ENCODE measurements at regions not wholly inside any gene's neighbourhood (a gene's known extent, or its start where the extent isn't known, plus 50 kb on each side); places are given as distances from the start of the nearest gene placed in this dataset.

DNA sequence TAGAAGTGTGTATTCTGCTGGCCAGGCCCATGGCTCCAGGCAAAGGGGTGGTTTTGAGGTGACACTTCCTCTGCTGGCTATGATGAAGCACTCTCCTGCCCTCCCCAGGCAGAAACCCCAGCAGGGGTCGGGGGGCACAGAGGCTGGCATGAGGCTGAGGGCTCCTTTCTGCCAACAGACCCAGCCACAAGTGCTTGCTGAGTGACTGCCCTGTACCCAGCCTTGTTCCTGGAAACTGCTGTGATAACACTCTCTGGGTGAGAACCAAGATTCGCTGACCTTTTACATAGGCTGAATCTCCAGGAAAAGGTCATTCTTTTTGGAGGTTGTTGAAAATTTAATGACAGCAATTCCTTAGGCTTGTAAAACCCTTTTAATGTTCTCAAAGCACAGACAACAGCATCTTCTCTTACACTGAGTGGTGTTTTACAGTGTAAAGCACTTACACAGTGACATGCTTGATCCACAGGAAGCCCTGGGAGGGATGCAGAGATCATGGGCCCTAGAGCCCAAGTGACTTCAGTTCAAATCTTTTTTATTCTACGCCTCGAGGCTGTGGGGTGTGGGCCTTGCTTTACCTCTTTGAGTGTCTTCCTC, 155.5 kb upstream of the FGGY start:
- intact Hi-C loops (cut with micrococcal nuclease), result loop anchor here (10.0 kb wide), 1 partner anchor 357 kb away; the partner anchor contains the start of gene JUN
- ATAC-seq, result peak; percentile 84
- DNase-seq, result peak; percentile 75

DNA sequence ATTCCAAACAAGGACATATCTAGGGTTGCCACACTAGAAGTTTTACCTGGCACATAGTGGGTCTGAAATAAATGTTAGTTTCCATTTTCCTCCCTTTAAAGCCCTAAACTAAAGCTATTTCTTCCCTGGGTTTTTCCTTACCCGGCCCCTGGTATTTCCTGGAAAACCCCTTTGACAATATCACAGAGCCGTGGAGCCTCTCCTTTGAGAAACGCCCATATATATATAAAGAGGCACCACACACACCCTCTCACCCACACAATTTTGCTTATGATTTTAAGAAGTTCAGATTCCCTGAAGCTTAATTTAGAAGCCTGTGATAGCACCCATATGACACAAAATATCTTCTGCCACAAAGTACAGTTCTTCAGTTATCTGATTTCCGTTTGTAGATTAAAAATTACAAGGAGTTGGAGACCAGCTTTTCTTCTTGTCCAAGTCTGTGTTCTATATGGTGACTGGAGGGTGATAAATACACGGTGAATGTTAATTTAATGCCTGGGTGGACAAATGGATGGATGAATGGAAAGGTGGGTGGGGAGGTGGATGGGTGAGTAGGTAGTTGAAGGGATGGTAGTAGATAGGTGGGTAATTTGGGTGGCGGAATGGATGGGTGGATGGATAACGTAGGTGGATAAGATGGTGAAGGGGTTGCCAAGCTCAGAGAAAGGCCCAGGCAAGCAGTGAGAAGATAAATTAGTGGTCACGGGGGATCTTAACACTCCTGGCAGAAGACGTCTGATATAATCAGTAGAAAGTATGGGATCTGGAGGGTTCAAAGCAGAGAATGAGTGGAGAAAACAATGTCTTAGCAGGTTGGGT, 154.4 kb upstream of the FGGY start:
- intact Hi-C loops (cut with micrococcal nuclease), result loop anchor here (10.0 kb wide), 1 partner anchor 358 kb away; the partner anchor contains the start of gene JUN
- DNase-seq (no peak), ATAC-seq (no peak)

- DNase-seq, result no peak
- ATAC-seq, result peak; percentile 6
- intact Hi-C loops (cut with micrococcal nuclease), result loop anchor here (10.0 kb wide), 1 partner anchor 358 kb away; the partner anchor contains the start of gene JUN
Measured at GRCh38 chr1:59143133-59143487, 153.8 kb upstream of the FGGY start.

GRCh38 chr1:59143811-59144210, 153.1 kb upstream of the FGGY start:
- ATAC-seq (no peak), DNase-seq (no peak)
- intact Hi-C loops (cut with micrococcal nuclease), result loop anchor here (10.0 kb wide), 1 partner anchor 359 kb away; the partner anchor contains the start of gene JUN

- intact Hi-C loops (cut with micrococcal nuclease), result loop anchor here (10.0 kb wide), 1 partner anchor 360 kb away; the partner anchor contains the start of gene JUN
- DNase-seq (no peak), ATAC-seq (no peak)
Measured at GRCh38 chr1:59144959-59145358, 151.9 kb upstream of the FGGY start.

- no peak for ATAC-seq
Measured at GRCh38 chr1:59146056-59146455, 150.8 kb upstream of the FGGY start.

DNA sequence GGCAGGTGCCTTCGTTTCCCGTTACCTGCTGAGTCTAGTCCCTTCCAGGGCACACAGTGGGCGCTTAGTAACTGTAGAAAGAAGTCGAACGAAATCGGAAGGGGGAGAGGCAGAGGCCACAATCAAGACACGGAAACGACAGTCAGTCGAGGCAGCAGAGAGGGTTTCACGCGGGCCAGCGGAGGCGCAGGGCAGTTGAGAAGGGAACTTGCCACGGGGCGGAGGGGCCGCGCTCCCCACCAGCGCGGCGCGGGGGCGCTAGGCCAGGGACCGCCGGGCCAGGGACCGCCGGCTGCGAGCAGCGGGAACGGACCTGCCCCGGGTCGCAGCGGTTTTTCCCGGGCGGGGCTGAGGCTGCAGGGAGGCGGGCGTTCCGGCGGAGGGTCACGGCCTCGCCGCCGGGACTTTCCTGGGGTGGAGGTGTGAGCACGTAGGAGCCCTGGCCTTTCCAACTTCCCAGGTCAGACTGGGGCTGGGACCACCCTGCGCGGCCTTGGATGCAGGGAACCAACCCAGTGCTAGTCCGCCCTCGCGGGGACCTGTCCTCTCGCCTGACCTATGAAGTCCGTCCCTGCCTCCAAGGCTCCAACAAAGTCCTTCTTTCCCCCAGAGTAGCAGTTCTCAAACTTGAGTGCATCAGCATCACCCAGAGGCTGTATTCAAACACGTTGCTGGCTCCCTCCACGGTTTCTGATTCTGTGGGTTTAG, 150.1 kb upstream of the FGGY start:
- intact Hi-C loops (cut with micrococcal nuclease), result loop anchor here (10.0 kb wide), 1 partner anchor 362 kb away; the partner anchor contains the start of gene JUN
- peak; percentile 75 for DNase-seq
- ATAC-seq, result peak; percentile 48

More at GRCh38 chr1:59146056-59146455, 150.8 kb upstream of the FGGY start:
- DNase-seq, result no peak
- intact Hi-C loops (cut with micrococcal nuclease), result loop anchor here (10.0 kb wide), 1 partner anchor 361 kb away; the partner anchor contains the start of gene JUN

GRCh38 chr1:59149435-59149834, 147.5 kb upstream of the FGGY start:
- DNase-seq, result no peak
- intact Hi-C loops (cut with micrococcal nuclease), result loop anchor here (10.0 kb wide), 1 partner anchor 365 kb away; the partner anchor contains the start of gene JUN
- no peak for ATAC-seq

GRCh38 chr1:59150577-59151386, 146.1 kb upstream of the FGGY start:
- peak; percentile 85 for DNase-seq
- peak; percentile 96 for ATAC-seq
- intact Hi-C loops (cut with micrococcal nuclease), result loop anchor here (10.0 kb wide), 1 partner anchor 144 kb away; the partner anchor contains the start of gene FGGY

GRCh38 chr1:59151387-59151761, 145.5 kb upstream of the FGGY start:
- DNase-seq (no peak), ATAC-seq (no peak)
- intact Hi-C loops (cut with micrococcal nuclease), result loop anchor here (10.0 kb wide), 1 partner anchor 143 kb away; the partner anchor contains the start of gene FGGY

GRCh38 chr1:59151860-59152259, 145.0 kb upstream of the FGGY start:
- DNase-seq (no peak), ATAC-seq (no peak)
- intact Hi-C loops (cut with micrococcal nuclease), result loop anchor here (10.0 kb wide), 1 partner anchor 143 kb away; the partner anchor contains the start of gene FGGY

GRCh38 chr1:59152511-59152910, 144.4 kb upstream of the FGGY start:
- intact Hi-C loops (cut with micrococcal nuclease), result loop anchor here (10.0 kb wide), 1 partner anchor 142 kb away; the partner anchor contains the start of gene FGGY
- ATAC-seq (no peak), DNase-seq (no peak)

DNA sequence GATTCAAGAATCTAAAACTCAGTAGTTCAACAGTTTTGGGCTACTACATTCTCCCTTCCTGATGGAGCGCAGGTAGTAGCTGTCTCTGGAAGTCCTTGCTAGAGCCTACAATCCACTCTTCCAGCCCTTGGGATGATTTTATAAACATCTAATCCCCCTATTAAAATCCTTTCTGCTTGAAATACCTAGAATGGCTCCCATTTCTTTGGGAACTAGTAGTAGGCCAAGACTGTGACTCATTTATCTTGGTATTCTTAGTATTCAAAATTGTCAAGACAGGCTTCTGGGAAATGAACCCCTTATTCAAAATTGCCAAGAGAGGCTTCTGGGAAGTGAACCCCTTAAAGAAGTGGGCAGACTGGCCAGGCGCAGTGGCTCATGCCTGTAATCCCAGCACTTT, 142.5 kb upstream of the FGGY start:
- no peak for ATAC-seq
- intact Hi-C loops (cut with micrococcal nuclease), result loop anchor here (10.0 kb wide), 1 partner anchor 140 kb away; the partner anchor contains the start of gene FGGY
- no peak for DNase-seq

GRCh38 chr1:59155351-59155750, 141.5 kb upstream of the FGGY start:
- ATAC-seq (no peak), DNase-seq (no peak)
- intact Hi-C loops (cut with micrococcal nuclease), result loop anchor here (10.0 kb wide), 1 partner anchor 139 kb away; the partner anchor contains the start of gene FGGY

GRCh38 chr1:59156051-59156450, 140.8 kb upstream of the FGGY start:
- ATAC-seq (peak; percentile 18), DNase-seq (no peak)
- intact Hi-C loops (cut with micrococcal nuclease), result loop anchor here (10.0 kb wide), 1 partner anchor 139 kb away; the partner anchor contains the start of gene FGGY

GRCh38 chr1:59156526-59157199, 140.2 kb upstream of the FGGY start:
- DNase-seq, result no peak
- intact Hi-C loops (cut with micrococcal nuclease), result loop anchor here (10.0 kb wide), 1 partner anchor 138 kb away; the partner anchor contains the start of gene FGGY
- peak; percentile 16 for ATAC-seq

DNA sequence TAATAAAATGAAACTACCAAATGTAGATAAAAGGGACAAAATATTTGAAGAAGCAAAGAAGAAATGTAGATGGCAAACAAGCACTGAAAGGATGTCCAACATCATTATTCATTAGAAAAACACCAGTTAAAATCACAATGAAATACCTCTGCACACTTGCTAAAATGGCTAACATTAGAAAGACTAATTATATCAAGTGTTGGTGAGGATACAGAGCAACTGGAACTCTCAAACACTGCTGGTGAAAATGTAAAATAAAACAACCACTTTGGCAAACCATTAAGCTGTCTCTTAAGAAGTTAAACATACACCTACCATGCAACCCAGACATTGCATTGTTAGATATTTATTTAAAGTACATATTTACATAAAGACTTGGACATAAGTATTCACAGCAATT, 138.6 kb upstream of the FGGY start:
- intact Hi-C loops (cut with micrococcal nuclease), result loop anchor here (10.0 kb wide), 1 partner anchor 136 kb away; the partner anchor contains the start of gene FGGY
- ATAC-seq, result no peak

More for the DNA sequence above, 138.6 kb upstream of the FGGY start:
- no peak for DNase-seq
